ENCODE measurements at regions not wholly inside any gene's neighbourhood (a gene's known extent, or its start where the extent isn't known, plus 50 kb on each side); places are given as distances from the start of the nearest gene placed in this dataset.

GRCh38 chr10:3723766-3724165 lies 61.2 kb downstream of the KLF6 start:
- no peak for DNase-seq (ENCODE audit: low spot score)

GRCh38 chr10:3720228-3721019 lies 64.6 kb downstream of the KLF6 start:
- DNase-seq (ENCODE audit: low spot score) = no peak

GRCh38 chr10:3719024-3719843 lies 65.8 kb downstream of the KLF6 start:
- no peak for DNase-seq (ENCODE audit: low spot score)

- DNase-seq (ENCODE audit: low spot score) = no peak
These were observed 68.9 kb downstream of the KLF6 start for GRCh38 chr10:3716093-3716492.

GRCh38 chr10:3714967-3715366 lies 70.0 kb downstream of the KLF6 start:
- DNase-seq (ENCODE audit: low spot score) = no peak

- no peak for DNase-seq (ENCODE audit: low spot score)
These were observed 70.5 kb downstream of the KLF6 start for GRCh38 chr10:3714531-3714930.

- no peak for DNase-seq (ENCODE audit: low spot score)
These were observed 72.3 kb downstream of the KLF6 start for GRCh38 chr10:3712707-3713106.

GRCh38 chr10:3711918-3712317 lies 73.1 kb downstream of the KLF6 start:
- no peak for DNase-seq (ENCODE audit: low spot score)

GRCh38 chr10:3710764-3711163 lies 74.2 kb downstream of the KLF6 start:
- DNase-seq (ENCODE audit: low spot score) = no peak

GRCh38 chr10:3709456-3710060 lies 75.5 kb downstream of the KLF6 start:
- no peak for DNase-seq (ENCODE audit: low spot score)

GRCh38 chr10:3708852-3709251 lies 76.2 kb downstream of the KLF6 start:
- DNase-seq (ENCODE audit: low spot score) = no peak

GRCh38 chr10:3704565-3705325 lies 80.3 kb downstream of the KLF6 start:
- no peak for DNase-seq (ENCODE audit: low spot score)

- DNase-seq (ENCODE audit: low spot score) = no peak
These were observed 82.4 kb downstream of the KLF6 start for GRCh38 chr10:3702569-3702968.

GRCh38 chr10:3702056-3702546 lies 82.9 kb downstream of the KLF6 start:
- DNase-seq (ENCODE audit: low spot score) = no peak

- DNase-seq (ENCODE audit: low spot score) = no peak
These were observed 83.5 kb downstream of the KLF6 start for GRCh38 chr10:3701491-3701890.

- DNase-seq (ENCODE audit: low spot score) = no peak
These were observed 84.4 kb downstream of the KLF6 start for GRCh38 chr10:3700531-3701076.

- DNase-seq (ENCODE audit: low spot score) = no peak
These were observed 85.1 kb downstream of the KLF6 start for GRCh38 chr10:3699916-3700315.

GRCh38 chr10:3698312-3698711 lies 86.7 kb downstream of the KLF6 start:
- no peak for DNase-seq (ENCODE audit: low spot score)

GRCh38 chr10:3693698-3694080 lies 91.3 kb downstream of the KLF6 start:
- no peak for DNase-seq (ENCODE audit: low spot score)

GRCh38 chr10:3693022-3693697 lies 91.8 kb downstream of the KLF6 start:
- no peak for DNase-seq (ENCODE audit: low spot score)
